Head of caudate nucleus (tissue), 42 donors: ENCODE measurements at regions not wholly inside any gene's neighbourhood (a gene's known extent, or its start where the extent isn't known, plus 50 kb on each side); places are given as distances from the start of the nearest gene placed in this dataset.

ENCODE experiments used
- DNase-seq, 42 donors: peaks; one replicate each; pipeline versions ENCODE4 v3.0.0 to v3.0.0-alpha.2; 2020 to 2021; ENCODE audit warnings: mixed read lengths in 7 of 42
- intact Hi-C: fragments of 100-400 bp; cut with DNase I; formaldehyde crosslinking; loops from one replicate; pipeline ENCODE4 v1.15.0; 2022

DNA sequence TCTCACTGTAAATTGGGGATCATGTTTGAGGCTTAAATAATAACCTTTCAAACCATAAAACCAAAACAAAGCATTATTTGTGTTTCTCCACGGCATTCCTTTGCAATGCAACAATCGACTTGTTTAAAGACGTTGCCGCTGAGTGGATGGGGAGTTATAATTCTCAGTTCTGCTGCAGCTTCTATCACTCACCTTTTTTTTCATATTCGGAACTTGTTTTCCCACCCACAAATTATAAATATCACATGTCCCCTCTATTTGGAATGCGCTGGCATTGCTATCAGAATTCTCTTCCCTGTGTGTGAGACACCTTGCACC lies 372.8 kb upstream of the SMIM21 start:
- no peak for DNase-seq
- intact Hi-C loops, result no loop called here

DNA sequence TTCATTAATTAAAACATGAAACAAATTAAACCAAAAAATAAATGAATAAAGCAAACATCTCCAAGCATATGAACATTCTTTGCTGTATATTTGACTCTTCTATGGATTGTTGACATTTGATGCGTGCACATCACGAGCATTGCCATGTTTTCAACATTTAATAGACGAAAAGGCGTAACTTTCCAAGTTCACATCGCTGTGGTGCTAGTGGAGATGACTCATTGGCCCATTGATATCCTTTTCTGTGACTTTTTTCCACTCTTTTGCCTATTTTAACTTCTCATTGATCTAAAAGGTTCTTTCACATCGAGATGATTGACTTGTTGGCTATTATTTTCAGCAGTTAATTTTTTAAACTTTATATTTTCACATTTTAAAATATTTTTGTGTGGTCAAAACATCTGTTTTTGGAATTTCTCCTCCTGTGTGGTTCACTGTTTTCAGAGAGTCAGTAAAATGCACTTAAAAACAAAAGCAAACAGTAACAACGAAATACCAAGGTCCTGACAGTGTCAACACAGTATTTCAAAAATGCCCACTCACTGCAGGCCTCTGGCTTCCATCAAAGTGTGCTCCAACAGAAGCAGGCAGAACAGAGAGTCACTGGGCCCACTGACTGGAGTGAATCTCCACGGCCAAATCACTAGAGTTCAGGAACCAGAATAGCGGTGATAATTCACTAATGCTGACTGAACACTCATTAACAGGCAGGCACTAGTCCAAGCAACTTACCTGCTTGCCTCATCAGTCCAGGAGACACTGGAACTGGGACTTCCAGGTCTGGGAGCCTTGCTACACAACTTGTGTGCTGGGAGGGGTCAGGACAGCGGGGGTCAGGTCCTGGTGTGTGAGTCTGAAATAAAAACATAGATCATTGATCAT lies 372.2 kb upstream of the SMIM21 start:
- DNase-seq, result no peak
- intact Hi-C loops, result no loop called here

DNA sequence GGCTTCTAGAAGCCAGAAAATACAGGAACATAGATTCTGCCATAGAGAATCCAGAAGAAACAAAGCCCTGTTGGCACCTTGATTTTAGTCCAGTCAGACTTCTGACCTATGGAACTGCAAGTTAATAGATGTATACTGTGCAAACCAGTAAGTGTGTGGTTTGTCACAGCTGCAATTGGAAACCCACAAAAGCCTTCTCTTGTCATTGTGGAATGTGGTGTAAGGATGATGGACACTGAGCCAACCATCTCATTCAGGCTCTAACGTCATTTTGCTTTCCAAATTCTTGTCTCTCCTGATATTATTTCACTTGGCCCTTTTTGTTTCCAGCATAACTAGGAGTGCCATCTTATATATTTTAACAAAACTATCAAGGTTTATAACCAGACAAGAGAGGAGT lies 369.5 kb upstream of the SMIM21 start:
- intact Hi-C loops, result no loop called here
- no peak for DNase-seq

DNA sequence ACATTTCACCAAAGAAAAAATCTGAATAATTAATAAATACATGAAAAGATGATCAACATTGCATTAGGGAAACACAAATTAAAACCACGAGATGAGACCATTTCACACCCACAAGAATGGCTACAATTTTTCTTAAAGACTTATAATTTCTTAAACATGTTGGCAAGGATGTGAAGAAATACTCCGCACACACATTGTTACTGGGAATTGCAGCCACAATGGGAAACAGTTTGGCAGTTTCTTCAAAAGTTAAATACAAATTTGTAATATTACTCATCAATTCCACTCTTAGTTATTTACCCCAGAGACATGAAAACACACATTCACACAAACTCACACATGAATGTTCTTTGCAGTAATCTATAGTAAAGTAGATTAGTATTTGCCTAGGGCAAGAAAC lies 363.3 kb upstream of the SMIM21 start:
- no peak for DNase-seq
- intact Hi-C loops, result no loop called here

DNA sequence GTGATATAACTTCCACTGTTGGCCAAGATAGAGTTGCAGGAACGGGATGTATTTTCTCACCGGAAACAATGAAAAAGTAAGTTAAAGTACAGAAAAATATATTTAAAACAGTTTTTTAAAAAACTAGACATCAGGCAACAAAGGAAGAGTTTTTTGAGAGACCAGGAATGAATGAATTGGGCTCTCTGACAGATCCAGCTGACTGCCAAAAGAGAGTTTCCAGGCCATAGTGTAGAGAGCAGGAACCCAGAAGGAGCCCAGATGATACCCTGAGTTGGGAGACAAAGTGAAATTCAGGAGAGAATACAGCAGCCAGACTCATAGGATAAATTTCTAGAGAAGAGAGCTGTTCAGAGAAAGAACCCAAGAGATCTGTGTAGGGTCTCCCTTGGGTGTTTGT lies 362.6 kb upstream of the SMIM21 start:
- intact Hi-C loops, result no loop called here
- no peak for DNase-seq

DNA sequence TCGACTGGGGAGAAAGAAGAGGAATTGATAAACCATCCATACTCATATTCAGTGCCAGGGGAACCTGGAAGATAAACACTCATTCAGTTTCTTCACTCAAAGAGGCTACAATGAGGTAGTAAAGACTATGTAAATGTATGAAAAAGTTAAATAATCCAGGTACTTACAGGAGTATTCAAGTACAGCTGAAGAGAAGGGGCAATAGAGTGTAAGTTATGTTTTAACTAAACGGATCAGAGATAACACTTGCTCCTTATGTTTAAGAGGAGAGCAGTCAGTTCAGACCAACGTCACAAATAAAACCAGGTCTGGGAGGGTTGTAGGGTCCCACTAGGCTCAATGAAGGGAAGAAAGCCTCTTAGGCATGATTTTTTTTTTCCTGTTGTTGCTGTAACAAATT lies 358.3 kb upstream of the SMIM21 start:
- DNase-seq, result no peak
- intact Hi-C loops, result no loop called here

DNA sequence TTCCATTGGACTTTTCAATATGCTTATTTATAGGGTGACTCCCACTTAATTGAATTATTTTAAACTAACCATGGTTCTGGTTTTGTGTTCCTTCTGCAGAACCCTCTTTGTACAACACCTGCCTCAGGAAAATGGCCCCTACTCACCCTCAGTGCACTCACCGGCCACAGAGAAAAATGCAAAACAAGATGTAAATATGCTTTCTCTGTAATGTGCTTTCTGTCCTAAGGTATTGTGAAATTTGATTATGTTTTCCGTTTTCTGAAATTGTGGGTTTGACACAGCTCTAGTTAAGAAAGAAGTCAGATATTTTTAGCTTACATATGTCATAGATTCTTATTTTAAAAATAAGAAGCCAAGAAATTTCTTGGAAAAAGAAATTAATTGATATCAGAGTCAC lies 357.7 kb upstream of the SMIM21 start:
- intact Hi-C loops, result no loop called here
- no peak for DNase-seq

DNA sequence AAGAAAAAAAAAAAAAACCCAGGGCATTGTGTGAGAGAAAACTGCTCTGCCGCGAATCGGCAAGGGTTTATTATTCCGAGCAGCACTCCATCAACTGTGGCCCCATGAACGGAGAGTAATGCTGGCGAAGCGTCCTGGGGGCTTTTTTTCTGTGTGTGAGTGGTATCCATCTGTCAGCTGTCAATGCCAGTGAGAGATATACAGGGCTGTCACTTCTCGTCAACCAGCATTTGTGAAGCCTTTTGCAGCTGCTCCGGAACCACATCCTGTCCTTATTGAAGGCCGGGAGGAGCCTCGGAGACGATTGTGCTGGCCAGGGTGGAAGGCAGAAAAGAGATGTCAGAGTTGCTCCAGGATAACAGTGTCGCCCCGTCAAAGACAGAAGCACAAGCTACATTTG lies 356.9 kb upstream of the SMIM21 start:
- DNase-seq, result peak in 2 of 42 donors; percentile 13 to 21
- intact Hi-C loops, result no loop called here

DNA sequence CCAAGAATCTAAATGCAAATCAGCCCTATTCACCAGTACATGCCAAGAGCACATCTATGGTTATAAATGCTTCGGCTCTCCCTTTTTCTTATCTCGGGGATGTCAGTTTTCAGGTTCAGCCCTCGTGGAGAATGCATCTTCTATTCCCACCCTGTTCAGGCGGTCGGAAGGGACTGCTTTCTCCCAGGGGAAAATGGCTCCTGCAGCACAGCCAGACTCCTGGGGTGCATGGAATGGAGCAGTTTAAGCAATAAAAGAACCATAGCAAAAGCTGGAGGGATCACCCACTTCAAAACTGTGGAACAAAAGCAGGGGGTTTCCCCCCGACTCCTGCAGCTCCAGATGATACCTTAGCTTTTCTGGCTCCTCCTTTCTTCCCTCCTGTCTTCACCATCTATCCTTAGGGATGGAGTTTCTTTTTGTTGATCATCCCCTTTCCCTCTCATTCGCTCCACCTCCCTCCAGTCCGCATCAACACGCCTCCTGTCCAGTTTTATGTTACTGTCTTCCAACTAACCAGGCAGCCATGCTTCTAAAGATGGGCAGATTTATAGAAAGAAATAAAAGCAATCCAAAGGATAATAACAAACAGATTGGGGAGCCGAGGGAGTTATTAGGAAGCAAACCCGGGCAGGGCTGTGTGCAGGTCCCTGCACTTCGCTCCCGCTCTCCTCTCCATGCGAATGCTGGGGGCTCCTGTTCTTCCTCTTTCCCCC lies 356.2 kb upstream of the SMIM21 start:
- intact Hi-C loops, result no loop called here
- no peak for DNase-seq

DNA sequence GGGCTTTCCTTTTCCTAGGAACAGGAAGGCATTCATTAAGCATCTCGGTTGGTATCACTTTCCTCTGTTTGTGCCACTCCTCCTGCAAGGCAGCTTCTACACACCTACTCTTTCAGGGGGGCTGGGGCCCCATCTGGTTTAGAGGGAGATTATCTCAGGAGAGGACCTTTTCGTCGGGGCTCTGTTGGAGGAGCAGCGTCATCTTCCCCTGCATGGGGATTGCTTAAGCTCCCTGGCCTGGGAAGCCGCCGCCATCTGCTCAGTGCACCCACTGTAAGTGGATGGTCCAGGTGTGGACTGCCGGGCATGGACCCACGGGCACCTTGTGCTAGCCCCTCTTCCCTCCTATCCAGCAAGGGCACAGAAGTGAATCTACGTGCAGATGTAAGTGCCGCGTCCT lies 355.3 kb upstream of the SMIM21 start:
- no peak for DNase-seq
- intact Hi-C loops, result no loop called here

DNA sequence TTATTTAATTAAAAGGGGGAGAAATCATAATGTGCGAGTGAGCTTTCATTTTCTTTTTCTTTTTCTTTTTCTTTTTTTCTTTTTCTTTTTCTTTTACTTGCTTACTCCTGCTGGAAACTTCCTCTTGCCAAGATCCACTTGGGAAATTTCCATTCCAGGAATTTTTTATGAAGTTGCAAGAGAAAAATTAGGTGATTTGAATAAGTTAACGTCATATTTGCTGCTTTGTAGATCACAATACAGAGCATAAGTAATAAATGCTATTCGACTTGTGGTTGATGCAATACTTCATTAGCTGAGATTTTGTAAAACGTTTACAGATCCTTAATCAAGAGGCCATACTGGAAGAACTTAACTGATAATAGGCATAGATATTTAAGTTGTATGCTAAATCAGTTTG lies 354.7 kb upstream of the SMIM21 start:
- DNase-seq, result no peak
- intact Hi-C loops, result no loop called here

DNA sequence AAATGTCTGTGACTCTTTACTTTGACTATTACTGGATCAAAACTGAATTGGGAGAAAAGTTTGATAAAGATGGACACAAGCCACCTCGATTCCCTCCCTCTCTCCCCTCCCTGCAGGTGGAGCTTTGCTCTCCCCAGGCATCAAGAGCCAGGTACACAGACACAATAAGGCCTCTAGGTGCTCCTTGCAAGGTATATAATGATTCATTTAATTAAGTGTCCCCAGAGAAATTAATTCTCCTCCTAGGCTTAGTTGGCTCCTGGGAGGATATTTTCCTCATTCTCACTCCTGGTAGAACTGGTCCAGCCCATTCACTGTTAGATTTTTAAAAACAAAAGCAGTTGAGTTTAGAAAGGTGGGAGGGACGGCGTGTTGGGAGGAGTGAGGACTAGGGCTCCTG lies 352.4 kb upstream of the SMIM21 start:
- intact Hi-C loops, result no loop called here
- DNase-seq, result no peak

DNA sequence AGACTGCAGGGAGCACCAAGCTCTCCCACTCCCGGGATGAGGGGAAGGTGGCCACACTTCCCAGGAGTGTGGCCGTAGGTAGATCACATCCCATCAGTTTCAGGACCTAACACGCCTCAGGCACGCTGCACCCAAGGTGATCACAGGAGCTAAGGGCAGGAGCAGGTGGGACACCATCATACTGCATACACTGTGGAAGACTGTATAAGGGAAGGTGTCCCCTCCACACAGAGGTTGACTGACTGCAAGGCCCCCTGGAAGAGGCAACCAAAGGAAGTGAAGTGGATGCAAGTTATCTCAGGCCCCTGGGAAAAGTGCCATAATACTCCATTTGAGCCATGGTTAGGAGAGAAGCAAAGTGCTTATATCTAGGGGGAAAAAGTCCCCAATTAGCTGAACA lies 351.9 kb upstream of the SMIM21 start:
- DNase-seq, result no peak
- intact Hi-C loops, result no loop called here

DNA sequence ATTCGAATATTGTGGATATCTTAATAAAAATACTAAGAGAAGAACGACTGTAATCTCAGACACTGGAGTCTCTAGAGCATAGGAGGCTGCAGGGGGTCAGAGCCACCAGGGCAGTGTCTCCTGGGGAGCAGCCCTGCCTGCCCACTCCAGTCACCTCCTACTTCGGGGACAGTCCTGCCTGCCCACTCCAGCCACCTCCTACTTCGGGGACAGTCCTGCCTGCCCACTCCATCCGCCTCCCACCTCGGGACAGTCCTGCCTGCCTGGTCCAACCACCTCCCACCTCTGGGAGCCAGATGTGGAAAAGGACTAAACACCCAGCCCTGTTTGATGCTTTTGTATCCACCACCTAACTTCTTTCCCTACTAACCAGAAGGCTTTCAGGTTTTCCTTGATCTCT lies 350.1 kb upstream of the SMIM21 start:
- intact Hi-C loops, result no loop called here
- DNase-seq, result no peak

DNA sequence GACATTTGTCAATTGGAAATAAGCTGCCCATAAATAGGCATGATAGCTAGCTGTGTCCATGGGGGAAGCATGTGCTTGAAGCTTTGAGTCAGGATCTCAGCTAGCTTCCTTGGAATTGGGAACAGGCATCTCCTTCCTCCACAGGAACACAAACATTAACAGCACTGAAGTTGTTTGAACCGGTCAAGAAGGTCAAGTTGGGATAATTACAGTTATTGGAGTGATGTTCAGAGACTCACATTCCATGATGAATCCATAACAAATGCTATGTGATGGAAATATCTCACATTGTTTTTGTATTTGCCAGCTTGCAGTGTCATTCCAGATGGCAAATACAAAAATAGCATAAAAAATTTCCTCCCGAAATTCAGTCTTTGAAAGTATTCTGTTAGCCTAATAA lies 347.6 kb upstream of the SMIM21 start:
- no peak for DNase-seq
- intact Hi-C loops, result no loop called here

DNA sequence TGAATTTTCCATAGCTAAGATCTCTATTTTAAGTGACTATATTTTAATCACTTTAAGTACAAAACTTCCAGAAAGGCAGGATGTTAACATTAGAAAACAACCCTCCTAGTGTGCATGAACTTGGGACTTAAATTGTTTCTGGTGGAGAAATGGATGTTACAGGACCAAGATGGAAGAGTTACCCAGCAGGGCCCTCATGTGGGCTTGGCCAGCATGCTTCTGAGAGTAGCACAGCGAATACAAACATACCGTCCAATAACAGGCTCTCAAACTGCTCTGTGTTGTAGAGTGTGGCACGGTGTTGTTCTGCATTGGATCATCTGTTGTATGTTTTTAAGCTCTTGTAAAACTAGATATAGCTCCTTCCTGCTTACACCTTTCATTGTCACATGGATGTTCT lies 346.1 kb upstream of the SMIM21 start:
- intact Hi-C loops, result no loop called here

DNA sequence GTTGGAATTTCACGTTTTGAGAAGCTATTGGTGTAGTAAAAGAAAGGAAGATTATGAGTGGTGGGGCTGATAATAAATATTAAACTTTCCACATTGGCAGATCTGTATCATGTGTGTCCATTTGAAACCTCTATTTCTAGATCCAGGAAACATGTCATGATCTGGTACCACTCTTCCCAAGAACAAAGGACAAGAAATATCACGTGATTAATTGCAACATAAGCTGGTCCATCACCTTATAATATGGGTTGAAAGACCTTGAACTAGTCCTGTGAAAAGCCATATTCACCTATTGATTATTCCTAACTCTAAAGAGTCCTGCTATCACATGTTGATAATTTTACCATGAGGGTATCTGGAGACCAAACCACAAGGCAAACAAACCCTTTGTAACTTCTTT lies 335.3 kb upstream of the SMIM21 start:
- intact Hi-C loops, result no loop called here

More for the DNA sequence above, 346.1 kb upstream of the SMIM21 start:
- DNase-seq, result no peak

DNA sequence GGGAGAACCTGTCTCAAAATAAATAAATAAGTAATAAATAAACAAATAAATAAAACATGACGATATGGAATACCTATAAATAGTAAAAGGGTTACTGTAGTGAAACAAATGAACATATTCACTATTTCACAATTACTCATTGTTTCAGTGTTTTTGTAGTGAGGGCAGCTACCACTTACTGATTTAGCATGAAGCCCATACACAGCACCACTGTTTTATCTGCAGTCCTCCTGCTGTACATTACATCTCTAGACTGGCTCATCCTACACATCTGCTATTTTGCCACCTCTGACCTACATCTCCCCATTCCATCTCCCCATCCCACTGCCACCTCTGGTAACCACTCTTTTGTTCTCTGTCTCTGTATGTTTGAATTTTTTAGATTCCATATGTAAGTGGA lies 332.7 kb upstream of the SMIM21 start:
- no peak for DNase-seq
- intact Hi-C loops, result no loop called here

More for the DNA sequence above, 335.3 kb upstream of the SMIM21 start:
- DNase-seq, result no peak

DNA sequence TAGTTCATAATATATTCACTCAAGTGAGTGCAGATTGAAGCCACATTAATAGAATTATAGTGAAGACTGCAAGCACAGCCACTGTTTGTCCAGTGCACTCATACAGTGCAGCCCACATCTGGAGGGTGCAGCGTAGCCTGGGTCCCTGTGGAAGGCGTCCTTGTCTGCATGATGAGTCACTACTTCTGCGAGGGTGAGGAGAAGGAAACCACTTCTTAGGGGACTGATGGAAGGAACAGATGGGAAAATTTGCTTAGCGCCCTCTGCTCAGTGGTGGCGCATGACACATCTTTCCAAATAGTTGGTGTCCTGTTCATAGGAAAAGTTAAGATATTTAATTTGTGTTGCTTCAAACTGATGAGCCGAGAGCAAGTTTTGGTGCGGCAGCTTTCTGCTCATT lies 330.4 kb upstream of the SMIM21 start:
- no peak for DNase-seq
- intact Hi-C loops, result no loop called here

DNA sequence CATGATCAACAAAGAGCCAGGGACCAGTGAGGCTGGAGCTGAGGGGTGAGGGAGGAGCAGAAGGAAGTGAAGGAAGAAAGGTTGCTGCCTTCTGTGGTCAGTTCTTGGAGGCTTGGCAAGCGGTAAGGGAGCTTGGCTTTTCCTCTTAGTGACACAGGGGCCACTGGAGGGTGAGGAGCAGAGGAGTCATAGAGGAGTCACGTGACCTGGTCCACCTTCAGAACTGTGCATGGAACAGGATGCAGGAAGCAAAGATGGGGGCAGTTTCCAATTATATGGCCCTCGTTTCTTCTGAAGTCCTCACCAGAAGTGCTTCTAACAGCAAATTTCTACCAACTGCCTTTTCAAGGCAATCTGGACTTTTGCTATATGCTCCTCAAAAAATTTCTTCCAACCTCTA lies 326.9 kb upstream of the SMIM21 start:
- DNase-seq, result no peak
- intact Hi-C loops, result no loop called here

DNA sequence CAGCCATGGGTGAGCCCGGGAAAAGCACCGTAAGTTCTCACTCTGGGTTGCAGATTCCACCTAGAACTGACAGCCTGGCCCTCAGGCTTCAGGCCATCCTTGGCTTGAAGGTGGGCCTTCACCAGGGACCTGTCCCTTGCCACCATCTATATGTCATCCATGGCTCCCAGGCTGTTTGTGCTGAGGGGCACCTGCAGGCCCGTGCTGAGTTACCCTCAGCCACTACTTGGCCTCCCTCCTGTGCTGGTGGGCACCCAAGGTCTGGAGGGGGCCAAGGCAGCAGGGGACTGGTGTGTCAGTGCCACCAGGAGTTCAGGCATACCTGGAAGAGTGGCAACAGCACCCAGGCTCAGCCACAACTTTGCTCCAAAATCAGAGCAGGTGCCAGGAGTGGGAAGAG lies 326.2 kb upstream of the SMIM21 start:
- DNase-seq, result no peak
- intact Hi-C loops, result no loop called here
